HFFc6 (cell line): ENCODE measurements at regions not wholly inside any gene's neighbourhood (a gene's known extent, or its start where the extent isn't known, plus 50 kb on each side); places are given as distances from the start of the nearest gene placed in this dataset.

Source experiments
- DNase-seq: peaks from one replicate; pipeline ENCODE4 v3.0.0-alpha.2; 2018
- H3K27ac Mint-ChIP-seq: 2 replicates; pipeline ENCODE4 v1.8.0; 2020; ENCODE audit warnings: mild to moderate bottlenecking, mixed read lengths
- H3K27me3 Mint-ChIP-seq: 2 replicates; pipeline ENCODE4 v1.8.0; 2021; ENCODE audit warnings: mild to moderate bottlenecking, moderate library complexity, mixed read lengths; ENCODE audit not compliant: insufficient read depth
- H3K36me3 Mint-ChIP-seq: 2 replicates; pipeline ENCODE4 v1.8.0; 2021; ENCODE audit warnings: low read depth, mixed read lengths
- H3K4me1 Mint-ChIP-seq: 2 replicates; pipeline ENCODE4 v1.8.0; 2020; ENCODE audit warnings: low read depth, mixed read lengths
- H3K4me3 Mint-ChIP-seq: 2 replicates; pipeline ENCODE4 v1.8.0; 2020; ENCODE audit warnings: mild to moderate bottlenecking, moderate library complexity, mixed read lengths
- H3K9me3 Mint-ChIP-seq: 2 replicates; pipeline ENCODE4 v1.8.0; 2020; ENCODE audit warnings: mild to moderate bottlenecking, mixed read lengths
- CTCF ChIP-seq: fragments of 200-600 bp; sonication (generic); IDR thresholded peaks from 2 replicates; pipeline ENCODE4 v1.5.0; 2021; ENCODE audit warnings: antibody characterized with exemption, mild to moderate bottlenecking

GRCh38 chr15:47445723-47446392, 271.4 kb upstream of the SEMA6D start:
- Mint-ChIP-seq H3K27me3 (no peaks in the 10 kb centered on the region), H3K36me3 (no peaks in the 10 kb centered on the region), H3K9me3 (no peaks in the 10 kb centered on the region; the same call in 1 of the 2 replicates), H3K4me1 (peaks cover 23% of the 10 kb centered on the region), H3K4me3 (no peak overlapping the region), H3K27ac (no peak overlapping the region)
- TF ChIP-seq CTCF = no peak
- DNase-seq = no peak

GRCh38 chr15:47460795-47461573, 256.3 kb upstream of the SEMA6D start:
- peaks cover 10% of the 10 kb centered on the region for H3K36me3 Mint-ChIP-seq
- no peak for TF ChIP-seq CTCF
- peaks cover 13% of the 10 kb centered on the region for H3K9me3 Mint-ChIP-seq
- no peaks in the 10 kb centered on the region for H3K27me3 Mint-ChIP-seq
- no peak for DNase-seq
- H3K4me1 Mint-ChIP-seq = peaks cover 57% of the 10 kb centered on the region
- peak overlapping the region; percentile 62 for H3K27ac Mint-ChIP-seq
- no peak overlapping the region for H3K4me3 Mint-ChIP-seq

- peaks cover 13% of the 10 kb centered on the region for H3K36me3 Mint-ChIP-seq
- no peak for TF ChIP-seq CTCF
- peak; percentile 43 for DNase-seq
- 0 out of 2 replicates have a peak overlapping the region, but pooled peaks have one; percentile 2 for H3K4me3 Mint-ChIP-seq
- H3K27me3 Mint-ChIP-seq = no peaks in the 10 kb centered on the region
- peak overlapping the region; percentile 59 for H3K27ac Mint-ChIP-seq
- peaks cover 17% of the 10 kb centered on the region for H3K9me3 Mint-ChIP-seq
- peaks cover 64% of the 10 kb centered on the region for H3K4me1 Mint-ChIP-seq
These were observed 255.6 kb upstream of the SEMA6D start for GRCh38 chr15:47461652-47462141.

GRCh38 chr15:47466357-47466756, 250.9 kb upstream of the SEMA6D start:
- peaks cover 47% of the 10 kb centered on the region for H3K4me1 Mint-ChIP-seq
- peaks cover 17% of the 10 kb centered on the region for H3K9me3 Mint-ChIP-seq
- peak overlapping the region; percentile 6; the same call in 1 of the 2 replicates for H3K4me3 Mint-ChIP-seq
- DNase-seq = peak; percentile 72
- TF ChIP-seq CTCF = no peak
- H3K27ac Mint-ChIP-seq = peak overlapping the region; percentile 55
- H3K27me3 Mint-ChIP-seq = no peaks in the 10 kb centered on the region
- peaks cover 13% of the 10 kb centered on the region for H3K36me3 Mint-ChIP-seq

- no peak for TF ChIP-seq CTCF
- Mint-ChIP-seq H3K36me3 (0 out of 2 replicates have a peak, but pooled peaks cover 4% of the 10 kb centered on the region), H3K9me3 (peaks cover 4% of the 10 kb centered on the region), H3K4me1 (peaks cover 31% of the 10 kb centered on the region), H3K27me3 (no peaks in the 10 kb centered on the region), H3K4me3 (no peak overlapping the region), H3K27ac (peak overlapping the region; percentile 40; the same call in 1 of the 2 replicates)
- DNase-seq = no peak
These were observed 246.3 kb upstream of the SEMA6D start for GRCh38 chr15:47470983-47471382.
